Osteoblast (primary cell): ENCODE measurements at regions not wholly inside any gene's neighbourhood (a gene's known extent, or its start where the extent isn't known, plus 50 kb on each side); places are given as distances from the start of the nearest gene placed in this dataset.
A peak's percentile ranks its signal among the peaks of the same experiment; 100 is the strongest.
"Not testable (repeated sequence)": the region's sequence is repeated elsewhere in the genome, so short reads cannot be mapped to it uniquely, and the experiment has no call there.

Experiments used
- DNase-seq: peaks from one replicate; pipeline ENCODE4 v3.0.0; 2011; ENCODE audit warnings: low spot score, mixed read lengths; ENCODE audit not compliant: insufficient read length; ENCODE audit errors: missing footprints
- H2AFZ ChIP-seq: 2 replicates; pipeline ENCODE4 v1.6.0; 2011; ENCODE audit warnings: mild to moderate bottlenecking, low read length
- H3K27ac ChIP-seq: 2 replicates; pipeline ENCODE4 v1.5.1; 2011; ENCODE audit warnings: mild to moderate bottlenecking, low read depth, low read length, moderate library complexity
- H3K27me3 ChIP-seq: 2 replicates; pipeline ENCODE4 v1.6.0; 2012; ENCODE audit warnings: mild to moderate bottlenecking, control low read depth, inconsistent platforms, low read length, moderate library complexity; ENCODE audit not compliant: insufficient read depth
- H3K36me3 ChIP-seq: 2 replicates; pipeline ENCODE4 v1.5.1; 2011; ENCODE audit warnings: mild to moderate bottlenecking, low read length, control low read depth, moderate library complexity; ENCODE audit not compliant: insufficient read depth
- H3K4me1 ChIP-seq: 2 replicates; pipeline ENCODE4 v1.5.1; 2011; ENCODE audit warnings: mild to moderate bottlenecking, low read length, control low read depth, moderate library complexity; ENCODE audit not compliant: insufficient read depth
- H3K4me2 ChIP-seq: 2 replicates; pipeline ENCODE4 v1.6.0; 2011; ENCODE audit warnings: mild to moderate bottlenecking, low read length; ENCODE audit not compliant: insufficient read depth
- H3K4me3 ChIP-seq: fragments of 200-600 bp; sonication (generic); 3 replicates; pipeline ENCODE4 v1.5.1; 2012; ENCODE audit warnings: mild to moderate bottlenecking, low read length, inconsistent platforms; ENCODE audit not compliant: insufficient read depth
- H3K79me2 ChIP-seq: 2 replicates; pipeline ENCODE4 v1.6.0; 2012; ENCODE audit warnings: mild to moderate bottlenecking, low read length, control low read depth, inconsistent platforms; ENCODE audit not compliant: insufficient read depth
- H3K9me3 ChIP-seq: 2 replicates; pipeline ENCODE4 v1.5.1; 2011; ENCODE audit warnings: low read depth, low read length, control low read depth
- H4K20me1 ChIP-seq: 2 replicates; pipeline ENCODE4 v1.6.0; 2012; ENCODE audit warnings: mild to moderate bottlenecking, low read length, control low read depth; ENCODE audit not compliant: insufficient read depth
- CTCF ChIP-seq: IDR thresholded peaks from 2 replicates; pipeline ENCODE4 v1.5.1; 2011; ENCODE audit warnings: mild to moderate bottlenecking, low read depth, low read length, moderate library complexity; ENCODE audit errors: extremely low read depth

- Histone ChIP-seq H3K4me2 (no peak overlapping the region), H3K27ac (no peak overlapping the region), H3K27me3 (no peaks in the 10 kb centered on the region), H2AFZ (no peak overlapping the region), H4K20me1 (no peaks in the 10 kb centered on the region), H3K4me1 (no peaks in the 10 kb centered on the region), H3K79me2 (no peaks in the 10 kb centered on the region), H3K4me3 (no peak overlapping the region), H3K36me3 (no peaks in the 10 kb centered on the region), H3K9me3 (no peaks in the 10 kb centered on the region)
- no peak for TF ChIP-seq CTCF
- DNase-seq, result no peak
Measured at GRCh38 chr17:22515599-22515998, 823.3 kb downstream of the KCNJ18 start.

GRCh38 chr17:22516861-22517636, 824.7 kb downstream of the KCNJ18 start:
- TF ChIP-seq CTCF, result no peak
- no peak overlapping the region for H3K4me3 ChIP-seq
- H4K20me1 ChIP-seq, result no peaks in the 10 kb centered on the region
- H3K4me2 ChIP-seq, result no peak overlapping the region
- H3K79me2 ChIP-seq, result no peaks in the 10 kb centered on the region
- H3K27ac ChIP-seq, result no peak overlapping the region
- DNase-seq, result no peak
- no peaks in the 10 kb centered on the region for H3K36me3 ChIP-seq
- no peaks in the 10 kb centered on the region for H3K9me3 ChIP-seq
- no peaks in the 10 kb centered on the region for H3K4me1 ChIP-seq
- H2AFZ ChIP-seq, result no peak overlapping the region
- H3K27me3 ChIP-seq, result no peaks in the 10 kb centered on the region

GRCh38 chr17:22517716-22518115, 825.4 kb downstream of the KCNJ18 start:
- H3K4me3 ChIP-seq, result no peak overlapping the region
- no peaks in the 10 kb centered on the region for H3K36me3 ChIP-seq
- no peaks in the 10 kb centered on the region for H3K79me2 ChIP-seq
- no peak overlapping the region for H3K27ac ChIP-seq
- TF ChIP-seq CTCF, result no peak
- H3K4me2 ChIP-seq, result no peak overlapping the region
- no peaks in the 10 kb centered on the region for H3K4me1 ChIP-seq
- H3K9me3 ChIP-seq, result no peaks in the 10 kb centered on the region
- DNase-seq, result peak; percentile 68
- no peak overlapping the region for H2AFZ ChIP-seq
- no peaks in the 10 kb centered on the region for H4K20me1 ChIP-seq
- no peaks in the 10 kb centered on the region for H3K27me3 ChIP-seq

- no peaks in the 10 kb centered on the region for H3K9me3 ChIP-seq
- H3K4me1 ChIP-seq, result no peaks in the 10 kb centered on the region
- H3K27ac ChIP-seq, result no peak overlapping the region
- no peaks in the 10 kb centered on the region for H4K20me1 ChIP-seq
- H3K79me2 ChIP-seq, result no peaks in the 10 kb centered on the region
- no peak overlapping the region for H3K4me2 ChIP-seq
- no peak for DNase-seq
- H3K4me3 ChIP-seq, result no peak overlapping the region
- no peak overlapping the region for H2AFZ ChIP-seq
- no peaks in the 10 kb centered on the region for H3K27me3 ChIP-seq
- H3K36me3 ChIP-seq, result no peaks in the 10 kb centered on the region
- no peak for TF ChIP-seq CTCF
Measured at GRCh38 chr17:22518185-22518584, 825.9 kb downstream of the KCNJ18 start.

- H3K27ac ChIP-seq, H3K9me3 ChIP-seq, H3K27me3 ChIP-seq, DNase-seq, H3K4me1 ChIP-seq, H2AFZ ChIP-seq, H3K4me2 ChIP-seq, H3K79me2 ChIP-seq, H4K20me1 ChIP-seq, H3K4me3 ChIP-seq, H3K36me3 ChIP-seq: not testable (repeated sequence)
Measured at GRCh38 chr17:22548873-22549272, 856.5 kb downstream of the KCNJ18 start.

- H3K27ac ChIP-seq, H3K4me2 ChIP-seq, H3K27me3 ChIP-seq, H2AFZ ChIP-seq, H3K79me2 ChIP-seq, H4K20me1 ChIP-seq, H3K4me1 ChIP-seq, H3K36me3 ChIP-seq, H3K9me3 ChIP-seq, H3K4me3 ChIP-seq, DNase-seq: not testable (repeated sequence)
Measured at GRCh38 chr17:22551695-22552415, 859.5 kb downstream of the KCNJ18 start.
